ENCODE measurements at regions not wholly inside any gene's neighbourhood (a gene's known extent, or its start where the extent isn't known, plus 50 kb on each side); places are given as distances from the start of the nearest gene placed in this dataset.

- no peaks in the 10 kb centered on the region for H3K36me3 ChIP-seq
- DNase-seq (ENCODE audit: low spot score) = no peak
- no peaks in the 10 kb centered on the region for H3K9me3 ChIP-seq
- H3K4me1 ChIP-seq (ENCODE audit: control insufficient read depth in 1 of 2, low read depth in 2 of 2) = peaks cover 7 to 11% of the 10 kb centered on the region in 2 donors
- no peak overlapping the region for H3K27ac ChIP-seq
- no peak for ATAC-seq (ENCODE audit: insufficient number of reproducible peaks, low FRiP score, low read depth)
- H3K4me3 ChIP-seq = no peak overlapping the region
- no peak for TF ChIP-seq CTCF (IDR thresholded peaks at IDR 0.05)
- no peaks in the 10 kb centered on the region for H3K27me3 ChIP-seq (replicated peaks; ENCODE audit: insufficient read depth)
These were observed 142.0 kb downstream of the MRPL39 start for GRCh38 chr21:25465263-25465662.

DNA sequence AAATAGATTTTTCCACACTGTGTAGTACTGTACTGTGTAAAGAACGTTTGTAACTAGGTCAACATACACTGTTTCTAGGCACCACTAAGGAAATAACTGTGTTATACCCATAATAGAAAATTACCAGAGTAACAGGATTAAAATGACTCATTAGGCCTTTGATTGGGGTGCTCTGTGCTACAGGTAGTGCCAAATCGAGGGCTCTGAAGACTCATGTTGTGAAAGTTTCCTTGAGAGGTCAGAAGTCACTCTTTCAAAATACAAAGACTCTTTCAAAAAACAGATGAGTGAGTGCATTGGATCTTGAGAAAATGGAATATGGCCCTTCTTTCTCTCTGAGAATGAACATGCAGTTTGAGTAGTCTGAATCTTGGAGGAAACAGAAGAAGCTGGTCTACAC is 143.0 kb downstream of the MRPL39 start:
- Histone ChIP-seq H3K4me3 (no peak overlapping the region), H3K27me3 (replicated peaks; ENCODE audit: insufficient read depth) (no peaks in the 10 kb centered on the region), H3K27ac (no peak overlapping the region), H3K36me3 (no peaks in the 10 kb centered on the region), H3K4me1 (ENCODE audit: control insufficient read depth in 1 of 2, low read depth in 2 of 2) (peaks cover 7 to 11% of the 10 kb centered on the region in 2 donors), H3K9me3 (no peaks in the 10 kb centered on the region)
- DNase-seq (ENCODE audit: low spot score) (no peak), ATAC-seq (ENCODE audit: insufficient number of reproducible peaks, low FRiP score, low read depth) (no peak)
- no peak for TF ChIP-seq CTCF (IDR thresholded peaks at IDR 0.05)

DNA sequence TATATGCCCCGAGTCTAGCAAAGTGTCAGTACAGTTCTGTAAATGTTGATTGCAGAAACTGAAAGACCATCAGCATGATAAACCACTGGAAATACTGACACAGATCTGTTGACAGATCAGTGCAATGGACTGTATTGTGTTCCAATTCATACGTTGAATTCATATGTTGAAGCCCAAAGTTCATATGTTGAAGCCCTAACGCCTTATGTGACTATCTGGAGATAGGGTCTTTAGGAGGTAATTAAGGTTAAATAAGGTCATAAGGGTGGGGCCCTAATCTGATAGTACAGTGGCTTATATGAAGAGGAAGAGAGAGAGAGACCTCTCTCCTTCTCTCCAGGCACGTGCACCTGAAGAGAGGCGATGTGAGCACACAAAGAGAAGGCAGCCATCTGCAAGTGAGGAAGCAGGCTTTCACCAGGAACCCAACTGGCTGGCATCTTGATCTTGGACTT is 144.7 kb downstream of the MRPL39 start:
- Histone ChIP-seq H3K4me3 (no peak overlapping the region), H3K36me3 (no peaks in the 10 kb centered on the region), H3K27ac (no peak overlapping the region), H3K27me3 (replicated peaks; ENCODE audit: insufficient read depth) (no peaks in the 10 kb centered on the region), H3K9me3 (no peaks in the 10 kb centered on the region), H3K4me1 (ENCODE audit: control insufficient read depth in 1 of 2, low read depth in 2 of 2) (peaks cover 7 to 11% of the 10 kb centered on the region in 2 donors)
- ATAC-seq (ENCODE audit: insufficient number of reproducible peaks, low FRiP score, low read depth) (no peak), DNase-seq (ENCODE audit: low spot score) (no peak)
- TF ChIP-seq CTCF (IDR thresholded peaks at IDR 0.05) = no peak

GRCh38 chr21:25461725-25462124 is 145.6 kb downstream of the MRPL39 start:
- Histone ChIP-seq H3K4me3 (no peak overlapping the region), H3K9me3 (no peaks in the 10 kb centered on the region), H3K36me3 (no peaks in the 10 kb centered on the region), H3K4me1 (ENCODE audit: control insufficient read depth in 1 of 2, low read depth in 2 of 2) (peaks cover 7 to 14% of the 10 kb centered on the region in 2 donors), H3K27ac (no peak overlapping the region), H3K27me3 (replicated peaks; ENCODE audit: insufficient read depth) (no peaks in the 10 kb centered on the region)
- no peak for DNase-seq (ENCODE audit: low spot score)
- TF ChIP-seq CTCF (IDR thresholded peaks at IDR 0.05) = no peak
- ATAC-seq (ENCODE audit: insufficient number of reproducible peaks, low FRiP score, low read depth) = no peak

DNA sequence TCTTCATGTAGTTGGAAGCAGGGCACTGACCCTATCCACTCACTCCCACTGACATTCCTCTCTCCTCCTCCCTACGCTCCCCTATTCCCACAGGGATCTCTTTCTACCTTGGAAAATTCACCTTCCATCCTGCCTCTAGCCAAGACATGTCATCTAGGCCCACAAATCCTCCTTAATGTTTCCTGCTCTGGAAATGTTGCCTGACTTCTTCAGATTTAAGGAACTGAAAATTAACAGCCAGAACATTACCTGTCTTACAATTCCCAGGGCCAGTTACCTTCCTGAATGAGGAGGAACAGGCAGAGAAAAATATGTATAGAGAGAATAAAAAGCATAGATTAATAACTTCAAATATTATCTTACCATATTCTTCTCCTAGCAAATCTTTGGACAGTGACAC is 147.3 kb downstream of the MRPL39 start:
- no peaks in the 10 kb centered on the region for H3K36me3 ChIP-seq
- no peaks in the 10 kb centered on the region for H3K9me3 ChIP-seq
- no peak overlapping the region for H3K4me3 ChIP-seq
- H3K27me3 ChIP-seq (replicated peaks; ENCODE audit: insufficient read depth) = no peaks in the 10 kb centered on the region
- H3K27ac ChIP-seq = no peak overlapping the region
- H3K4me1 ChIP-seq (ENCODE audit: control insufficient read depth in 1 of 2, low read depth in 2 of 2) = peaks cover 7 to 15% of the 10 kb centered on the region in 2 donors
- DNase-seq (ENCODE audit: low spot score) (no peak), ATAC-seq (ENCODE audit: insufficient number of reproducible peaks, low FRiP score, low read depth) (no peak)
- no peak for TF ChIP-seq CTCF (IDR thresholded peaks at IDR 0.05)
